H1 (cell line): ENCODE measurements at regions not wholly inside any gene's neighbourhood (a gene's known extent, or its start where the extent isn't known, plus 50 kb on each side); places are given as distances from the start of the nearest gene placed in this dataset.

Experiments used
- CTCF ChIA-PET: fragments of 300-600 bp; sonication (Branson Sonifier 250); formaldehyde crosslinking; loops from one replicate; lab custom pipeline; 2021; ENCODE audit not compliant: partially characterized antibody; lab: Charles Lee
- POLR2A ChIA-PET: fragments of 300-600 bp; sonication (Branson Sonifier 250); formaldehyde crosslinking; loops from one replicate; lab custom pipeline; 2021; ENCODE audit warnings: inconsistent platforms; ENCODE audit not compliant: partially characterized antibody; lab: Charles Lee
- DNase-seq, 2 experiments: peaks; one replicate each; pipeline versions ENCODE4 v3.0.0 to v3.0.0-alpha.2; 2010 to 2022; ENCODE audit warnings: low spot score in 2 of 2, low read depth in 1 of 2, mixed read lengths in 1 of 2
- FAIRE-seq: peaks from 2 replicates; lab custom pipeline; 2011; peaks lifted over from hg19 to GRCh38; lab: Jason Lieb, UNC
- H2AFZ ChIP-seq: 2 replicates; pipeline ENCODE4 v1.8.1; 2012; ENCODE audit warnings: low read length, inconsistent platforms
- H2AK5ac ChIP-seq: 2 replicates; pipeline ENCODE4 v1.6.1; 2013; ENCODE audit warnings: low read depth, low read length
- H2BK120ac ChIP-seq: replicated peaks from 2 replicates; pipeline ENCODE3; 2013; ENCODE audit warnings: low read depth, low read length, inconsistent platforms
- H2BK12ac ChIP-seq: 2 replicates; pipeline ENCODE4 v1.6.1; 2013; ENCODE audit warnings: low read depth, low read length
- H2BK15ac ChIP-seq: 2 replicates; pipeline ENCODE4 v1.6.1; 2013; ENCODE audit warnings: low read length
- H2BK20ac ChIP-seq: 2 replicates; pipeline ENCODE4 v1.6.1; 2013; ENCODE audit warnings: low read length
- H2BK5ac ChIP-seq: 2 replicates; pipeline ENCODE4 v1.6.1; 2013; ENCODE audit warnings: low read depth, low read length
- H3K14ac ChIP-seq: 2 replicates; pipeline ENCODE4 v1.6.1; 2013; ENCODE audit warnings: inconsistent platforms; ENCODE audit not compliant: insufficient read length
- H3K18ac ChIP-seq: 2 replicates; pipeline ENCODE4 v1.6.1; 2013; ENCODE audit warnings: low read length; ENCODE audit errors: extremely low read depth
- H3K23ac ChIP-seq: 2 replicates; pipeline ENCODE4 v1.6.1; 2013; ENCODE audit warnings: inconsistent platforms; ENCODE audit not compliant: insufficient read length
- H3K23me2 ChIP-seq: 2 replicates; pipeline ENCODE4 v1.6.1; 2013; ENCODE audit warnings: low read depth, low read length
- H3K27ac ChIP-seq: 2 replicates; pipeline ENCODE4 v1.6.1; 2011; ENCODE audit warnings: low read depth, low read length, inconsistent platforms
- H3K27me3 ChIP-seq, 4 experiments: replicated peaks in 1 of 4; 1 replicate in 1 of 4; 2 replicates in 3 of 4; pipeline versions ENCODE4 v1.6.1 to v1.8.1; 2011 to 2013; ENCODE audit warnings: low read length in 3 of 4, mild to moderate bottlenecking in 3 of 4, inconsistent platforms in 2 of 4, mixed read lengths in 2 of 4, moderate library complexity in 1 of 4; ENCODE audit not compliant: control insufficient read depth in 3 of 4, insufficient read depth in 3 of 4; ENCODE audit errors: extremely low read depth in 1 of 4
- H3K36me3 ChIP-seq, 4 experiments: 2 replicates each; pipeline versions ENCODE4 v1.6.1 to v1.8.1; 2011 to 2013; ENCODE audit warnings: mild to moderate bottlenecking in 4 of 4, low read length in 3 of 4, moderate library complexity in 2 of 4, control low read depth in 1 of 4, inconsistent platforms in 1 of 4; ENCODE audit not compliant: insufficient read depth in 4 of 4, control insufficient read depth in 2 of 4
- H3K4ac ChIP-seq: replicated peaks from 2 replicates; pipeline ENCODE3; 2013; ENCODE audit warnings: low read length, low read depth, mixed read lengths, inconsistent platforms; ENCODE audit not compliant: insufficient read length
- H3K4me1 ChIP-seq, 4 experiments: replicated peaks in 1 of 4; 1 replicate in 1 of 4; 2 replicates in 3 of 4; pipeline versions ENCODE4 v1.6.1 to v1.8.1; 2011 to 2013; ENCODE audit warnings: low read length in 3 of 4, inconsistent platforms in 2 of 4, mixed read lengths in 1 of 4; ENCODE audit not compliant: insufficient read depth in 4 of 4, control insufficient read depth in 3 of 4
- H3K4me2 ChIP-seq, 2 experiments: 2 replicates each; pipeline versions ENCODE4 v1.6.1 to v1.8.1; 2011 to 2013; ENCODE audit warnings: low read depth in 2 of 2, low read length in 2 of 2, control low read depth in 1 of 2, inconsistent platforms in 1 of 2, mild to moderate bottlenecking in 1 of 2; ENCODE audit not compliant: insufficient read depth in 1 of 2
- H3K4me3 ChIP-seq, 4 experiments: fragments of 200-600, 300-600 bp in 1 of 4; sonication (generic), shearing (Covaris generic), sonication (Bioruptor Twin) in 1 of 4; 2 replicates each; pipeline versions ENCODE4 v1.5.1 to v1.8.1; 2011 to 2016; ENCODE audit warnings: low read length in 4 of 4, low read depth in 3 of 4, control low read depth in 2 of 4, inconsistent platforms in 2 of 4, mild to moderate bottlenecking in 2 of 4, mixed read lengths in 1 of 4, moderate library complexity in 1 of 4; ENCODE audit not compliant: insufficient read depth in 2 of 4; ENCODE audit errors: extremely low read depth in 1 of 4
- H3K56ac ChIP-seq: replicated peaks from 2 replicates; pipeline ENCODE3; 2013; ENCODE audit warnings: low read depth, mild to moderate bottlenecking, mixed read lengths, low read length, inconsistent platforms; ENCODE audit not compliant: insufficient read length
- H3K79me1 ChIP-seq: 2 replicates; pipeline ENCODE4 v1.6.1; 2013; ENCODE audit warnings: low read depth, low read length, control low read depth
- H3K79me2 ChIP-seq, 2 experiments: 2 replicates each; pipeline versions ENCODE4 v1.6.1 to v1.8.1; 2012 to 2013; ENCODE audit warnings: low read length in 2 of 2, mild to moderate bottlenecking in 2 of 2, inconsistent platforms in 1 of 2; ENCODE audit not compliant: insufficient read depth in 2 of 2, control insufficient read depth in 1 of 2
- H3K9ac ChIP-seq, 4 experiments: replicated peaks in 1 of 4; 1 replicate in 1 of 4; 2 replicates in 3 of 4; pipeline versions ENCODE4 v1.6.1 to v1.8.1; 2011 to 2013; ENCODE audit warnings: low read depth in 3 of 4, low read length in 3 of 4, control low read depth in 2 of 4, mild to moderate bottlenecking in 2 of 4, moderate library complexity in 2 of 4, inconsistent platforms in 1 of 4; ENCODE audit errors: extremely low read depth in 1 of 4
- H3K9me3 ChIP-seq, 2 experiments: 2 replicates each; pipeline versions ENCODE4 v1.6.1 to v1.8.1; 2012 to 2013; ENCODE audit warnings: mild to moderate bottlenecking in 2 of 2, moderate library complexity in 2 of 2, control low read depth in 1 of 2, inconsistent platforms in 1 of 2, low read depth in 1 of 2, low read length in 1 of 2, mixed read lengths in 1 of 2; ENCODE audit not compliant: insufficient read depth in 2 of 2
- H4K20me1 ChIP-seq, 2 experiments: replicated peaks in 1 of 2; 2 replicates each; pipeline versions ENCODE3 to v1.8.1; 2011 to 2013; ENCODE audit warnings: inconsistent platforms in 2 of 2, low read length in 2 of 2, mild to moderate bottlenecking in 1 of 2; ENCODE audit not compliant: insufficient read depth in 2 of 2, control insufficient read depth in 1 of 2
- H4K5ac ChIP-seq: 2 replicates; pipeline ENCODE4 v1.6.1; 2013; ENCODE audit warnings: low read length, low read depth, mixed read lengths, inconsistent platforms; ENCODE audit not compliant: insufficient read length
- H4K8ac ChIP-seq: 2 replicates; pipeline ENCODE4 v1.8.0; 2013; ENCODE audit warnings: mild to moderate bottlenecking, moderate library complexity, low read length, inconsistent platforms; ENCODE audit not compliant: insufficient read depth; ENCODE audit errors: extremely low read depth
- H4K91ac ChIP-seq: replicated peaks from 2 replicates; pipeline ENCODE3; 2013; ENCODE audit warnings: low read length, mixed read lengths, inconsistent platforms; ENCODE audit not compliant: insufficient read length
- EGR1 ChIP-seq: IDR thresholded peaks from 2 replicates; pipeline ENCODE4 v1.6.1; 2011; ENCODE audit warnings: low read depth, low read length, borderline replicate concordance
- PHF8 ChIP-seq: fragments of 200-600 bp; sonication (generic); conservative IDR thresholded peaks from 2 replicates; pipeline ENCODE4 v1.7.1; 2012; ENCODE audit warnings: low read depth, mild to moderate bottlenecking, inconsistent platforms, low read length, moderate library complexity
- POLR2A ChIP-seq, 2 experiments: IDR thresholded peaks; 1 replicate in 1 of 2; 2 replicates in 1 of 2; pipeline ENCODE4 v1.6.1; 2011; ENCODE audit warnings: low read depth in 2 of 2, low read length in 2 of 2, mild to moderate bottlenecking in 2 of 2; ENCODE audit errors: control extremely low read depth in 1 of 2
- SP1 ChIP-seq: IDR thresholded peaks from 2 replicates; pipeline ENCODE4 v1.6.1; 2011; ENCODE audit warnings: low read depth, low read length
- USF2 ChIP-seq: IDR thresholded peaks from 2 replicates; pipeline ENCODE4 v1.6.1; 2011; ENCODE audit warnings: low read length, improper control_type of control experiment
- ZNF274 ChIP-seq: IDR thresholded peaks from 2 replicates; pipeline ENCODE4 v1.7.0; 2012; ENCODE audit warnings: low read length, borderline replicate concordance; ENCODE audit errors: extremely low read depth
- WGBS, 2 experiments: shearing (Covaris generic) in 1 of 2; methylation state at CpG; one replicate each; pipeline versions ENCODE4 v1.1.6 to v1.1.7; 2013 to 2015; ENCODE audit warnings: low lambda C conversion rate in 2 of 2, mixed read lengths in 2 of 2, inconsistent platforms in 1 of 2, low coverage in 1 of 2, missing lambda C conversion rate in 1 of 2; ENCODE audit not compliant: insufficient replicate concordance in 2 of 2, insufficient coverage in 1 of 2, insufficient read length in 1 of 2; ENCODE audit errors: extremely low coverage in 1 of 2, missing lambda C conversion rate in 1 of 2; 5-methylcytosine and 5-hydroxymethylcytosine counted together

- Histone ChIP-seq H2BK15ac (no peak overlapping the region), H2BK5ac (no peak overlapping the region), H2AK5ac (no peak overlapping the region), H4K8ac (no peak overlapping the region), H4K91ac (no peak overlapping the region), H3K23ac (no peak overlapping the region), H3K9me3 (no peaks in the 10 kb centered on the region), H3K18ac (no peak overlapping the region), H3K14ac (no peak overlapping the region), H3K56ac (no peak overlapping the region), H2BK20ac (no peak overlapping the region), H3K36me3 (no peaks in the 10 kb centered on the region), H4K20me1 (no peaks in the 10 kb centered on the region), H3K79me2 (no peaks in the 10 kb centered on the region), H3K4me3 (no peak overlapping the region), H2BK12ac (no peak overlapping the region), H3K27ac (no peak overlapping the region), H3K79me1 (no peaks in the 10 kb centered on the region), H3K4me1 (peaks cover 0 to 10% (median 2%) of the 10 kb centered on the region in 4 experiments; a peak in 3 of 7 replicates), H3K27me3 (peaks cover 0 to 2% (median 0%) of the 10 kb centered on the region in 4 experiments; a peak in 1 of 7 replicates), H3K4me2 (no peak overlapping the region), H3K9ac (no peak overlapping the region), H2BK120ac (no peak overlapping the region), H4K5ac (no peak overlapping the region), H2AFZ (0 out of 2 replicates have a peak overlapping the region, but pooled peaks have one; percentile 28), H3K4ac (no peak overlapping the region), H3K23me2 (peaks cover 6% of the 10 kb centered on the region; the same call in 1 of the 2 replicates)
- CTCF ChIA-PET = no interaction called here
- POLR2A ChIA-PET = no interaction called here
- FAIRE-seq = no peak
- WGBS, 2 experiments = 92% methylated on average over 8 of the region's 8 CpGs; no CpG with 5 or more reads in 1 of the 2 experiments
- DNase-seq = no peak
- TF ChIP-seq PHF8 = no peak
- no peak for TF ChIP-seq EGR1
- no peak for TF ChIP-seq POLR2A (IDR thresholded peaks at IDR 0.05; ENCODE audit: control extremely low read depth in 1 of 2, low read depth in 2 of 2, low read length in 2 of 2)
- no peak for TF ChIP-seq USF2
- TF ChIP-seq SP1 = no peak
- TF ChIP-seq ZNF274 = no peak
Observed at GRCh38 chr22:47806894-47807293, 1044.4 kb downstream of the TBC1D22A start.
